HG03571 (cell line): ENCODE measurements at regions not wholly inside any gene's neighbourhood (a gene's known extent, or its start where the extent isn't known, plus 50 kb on each side); places are given as distances from the start of the nearest gene placed in this dataset.

Source experiments
- ATAC-seq: cut with Tn5 transposase; IDR thresholded peaks from one replicate; pipeline ENCODE4 v1.9.1; 2021; ENCODE audit not compliant: unreplicated experiment

DNA sequence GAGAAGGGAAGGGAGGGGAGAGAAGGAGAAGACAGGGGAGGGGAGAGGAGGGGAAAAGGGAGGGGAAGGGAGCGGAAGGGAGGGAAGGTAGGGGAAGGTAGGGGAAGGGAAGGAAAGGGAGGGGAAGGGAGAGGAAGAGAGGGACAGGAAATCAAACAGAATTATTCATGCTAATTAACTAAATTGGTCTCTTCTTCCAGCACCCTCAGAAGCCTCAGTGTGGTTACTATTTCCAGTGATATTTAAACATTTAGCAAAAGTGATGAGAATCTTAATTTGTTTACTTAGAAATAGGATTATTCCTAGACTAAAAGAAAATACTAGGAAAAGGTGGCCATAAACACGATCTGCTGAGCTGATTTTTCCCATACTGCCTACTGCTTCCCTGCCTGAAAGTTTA is 193.1 kb upstream of the CPEB2 start:
- ATAC-seq = no peak

DNA sequence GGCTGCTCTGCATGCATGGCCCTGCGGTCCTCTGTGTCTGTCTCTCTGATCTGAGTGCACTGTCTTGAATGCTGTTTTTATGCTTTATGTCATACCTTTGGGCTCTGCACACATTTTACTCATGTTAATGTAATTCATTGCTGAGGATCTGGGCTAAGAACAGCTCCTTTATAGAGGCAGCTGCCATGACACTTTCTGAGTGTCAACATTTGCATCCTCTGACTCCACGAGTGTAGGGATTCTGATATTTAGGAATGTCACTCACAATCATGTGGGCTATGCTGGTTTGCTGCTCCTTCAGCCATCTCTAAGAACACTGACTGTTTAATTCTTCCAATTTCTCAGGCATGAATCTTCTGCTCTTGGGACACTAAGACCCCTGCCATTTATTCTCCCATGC is 192.2 kb upstream of the CPEB2 start:
- ATAC-seq = no peak

DNA sequence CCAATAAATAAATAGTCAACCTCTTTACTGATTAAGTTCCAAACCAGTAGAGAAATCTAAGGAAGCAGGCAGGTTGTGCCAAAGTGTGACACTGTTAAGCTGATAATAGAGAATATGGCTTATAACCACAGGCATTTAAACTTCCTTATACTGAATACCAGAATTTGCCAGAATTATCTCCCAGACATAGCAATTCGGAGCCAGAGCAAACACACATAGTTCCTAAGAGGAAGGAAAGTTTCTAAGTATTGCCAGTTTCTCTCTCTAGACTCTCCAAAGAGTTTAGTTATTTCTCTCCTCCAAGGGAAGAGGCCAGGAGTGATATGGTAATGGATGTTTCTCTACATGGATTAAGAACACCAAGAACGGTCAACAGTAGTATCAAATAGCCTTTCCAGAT is 191.7 kb upstream of the CPEB2 start:
- ATAC-seq = no peak

DNA sequence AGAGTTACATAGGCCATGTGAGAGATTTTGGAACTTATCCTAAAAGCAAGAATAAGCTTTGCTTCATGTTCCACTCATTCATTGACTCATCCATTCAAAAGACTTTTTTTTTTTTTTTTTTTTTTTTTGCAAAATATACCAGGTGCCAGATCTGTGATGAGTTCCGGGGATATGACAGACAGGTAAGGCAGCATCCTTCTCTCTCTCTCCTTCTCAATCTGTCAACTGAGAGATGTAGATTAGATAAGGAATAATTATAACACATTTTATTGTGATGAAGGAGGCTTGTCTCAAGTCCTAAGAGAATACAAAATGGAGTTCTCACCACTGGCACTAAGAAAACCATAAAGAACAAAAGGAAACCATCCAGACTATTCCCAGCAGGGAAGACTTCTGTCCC is 190.2 kb upstream of the CPEB2 start:
- ATAC-seq = no peak

DNA sequence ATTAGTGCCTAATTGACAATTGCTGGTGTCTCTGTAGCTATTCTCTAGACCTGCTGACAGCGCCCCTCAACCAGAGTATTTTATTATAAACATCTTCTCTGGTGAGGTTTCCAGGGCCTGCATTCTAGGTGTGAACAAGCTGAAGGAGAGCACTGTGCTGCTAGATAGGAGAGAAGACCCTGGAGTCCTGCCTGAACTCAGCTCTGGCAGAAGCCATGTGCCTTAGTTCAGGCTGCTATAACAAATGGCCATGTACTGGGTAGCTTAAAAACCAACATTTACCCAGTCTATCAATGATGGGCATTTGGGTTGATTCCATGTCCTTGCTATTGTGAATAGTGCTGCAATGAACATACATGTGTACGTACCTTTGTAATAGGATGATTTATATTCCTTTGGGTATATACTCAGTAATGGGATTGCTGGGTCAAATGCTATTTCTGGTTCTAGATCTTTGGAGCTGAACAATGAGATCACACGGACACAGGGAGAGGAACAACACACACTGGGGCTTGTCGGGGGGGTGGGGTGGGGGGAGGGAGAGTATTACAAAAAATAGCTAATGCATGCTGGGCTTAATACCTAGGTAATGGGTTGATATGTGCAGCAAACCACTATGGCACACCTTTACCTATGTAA is 185.5 kb upstream of the CPEB2 start:
- ATAC-seq = no peak

DNA sequence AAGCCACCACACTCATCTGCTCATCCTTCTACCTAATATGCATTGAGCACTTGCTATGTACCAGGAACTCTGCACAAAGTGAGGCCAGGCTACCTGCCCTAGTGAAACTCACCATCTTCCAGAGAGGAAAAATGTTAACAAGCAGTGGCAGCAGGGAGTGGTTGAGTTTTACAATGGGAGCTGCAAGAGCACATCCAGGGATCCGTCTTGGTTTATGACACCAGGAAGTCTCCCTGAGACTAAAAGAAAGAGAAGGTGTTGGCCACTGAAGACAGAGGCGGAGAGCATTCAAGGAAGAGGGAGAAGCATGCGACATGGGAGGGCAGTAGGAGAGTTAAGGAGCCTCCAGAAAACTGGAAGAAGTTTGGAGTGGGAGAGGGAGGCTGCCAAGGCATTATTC is 178.1 kb upstream of the CPEB2 start:
- no peak for ATAC-seq

DNA sequence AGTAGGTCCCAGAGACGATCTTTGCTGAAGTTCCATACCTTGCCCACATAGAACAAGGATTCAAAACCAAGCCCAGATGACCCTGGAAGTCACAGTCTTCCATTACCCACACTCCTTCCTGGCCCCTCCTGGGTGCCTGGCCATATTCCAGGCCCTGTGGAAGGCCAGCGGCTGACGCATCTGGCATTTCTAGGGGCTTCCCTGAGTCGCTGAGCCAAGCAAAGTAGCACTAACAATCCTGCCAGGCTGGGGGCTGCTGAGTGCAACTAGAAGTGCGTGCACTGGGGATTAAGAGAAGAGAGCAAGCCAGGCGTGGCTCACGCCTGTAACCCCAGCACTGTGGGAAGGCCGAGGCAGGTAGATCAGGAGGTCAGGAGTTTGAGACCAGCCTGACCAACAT is 175.2 kb upstream of the CPEB2 start:
- no peak for ATAC-seq

DNA sequence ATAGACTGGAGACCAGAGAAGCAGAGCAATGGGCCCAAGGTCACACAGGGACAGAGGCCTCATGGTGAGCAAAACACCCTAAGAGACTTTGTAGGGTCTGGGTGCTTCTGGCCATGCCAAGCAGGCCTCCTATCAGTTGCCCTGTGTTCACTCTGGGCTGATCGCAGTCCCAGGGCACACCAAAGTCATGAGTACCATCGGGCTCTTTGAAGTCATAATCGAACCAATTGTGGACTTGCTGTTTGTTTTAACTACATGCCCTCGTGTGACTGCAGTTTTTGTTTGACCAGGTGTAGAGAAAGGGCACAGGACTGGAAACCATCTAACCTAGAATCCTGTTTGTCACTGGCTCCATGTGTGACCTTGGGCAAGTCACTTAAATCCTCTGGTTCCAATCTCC is 172.5 kb upstream of the CPEB2 start:
- ATAC-seq = no peak

DNA sequence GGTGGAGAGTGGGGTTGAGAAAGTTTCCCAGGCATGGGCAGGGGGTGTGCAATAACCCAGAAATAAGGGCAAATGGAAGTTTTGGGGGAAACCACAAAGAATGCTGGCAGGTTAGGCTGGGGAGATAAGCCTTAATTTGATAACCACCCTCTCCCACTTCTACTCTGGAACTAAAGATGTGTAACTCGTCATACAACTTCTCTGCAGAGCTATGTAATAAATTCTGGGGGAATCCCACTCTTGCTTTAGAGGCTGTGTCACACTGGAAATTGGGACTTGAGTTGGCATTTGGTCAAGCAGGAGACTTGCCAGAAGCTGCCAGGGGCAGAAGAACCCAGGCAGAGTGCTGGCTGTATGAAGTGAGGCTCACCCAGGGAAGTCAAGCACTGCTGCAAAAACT is 170.9 kb upstream of the CPEB2 start:
- no peak for ATAC-seq

DNA sequence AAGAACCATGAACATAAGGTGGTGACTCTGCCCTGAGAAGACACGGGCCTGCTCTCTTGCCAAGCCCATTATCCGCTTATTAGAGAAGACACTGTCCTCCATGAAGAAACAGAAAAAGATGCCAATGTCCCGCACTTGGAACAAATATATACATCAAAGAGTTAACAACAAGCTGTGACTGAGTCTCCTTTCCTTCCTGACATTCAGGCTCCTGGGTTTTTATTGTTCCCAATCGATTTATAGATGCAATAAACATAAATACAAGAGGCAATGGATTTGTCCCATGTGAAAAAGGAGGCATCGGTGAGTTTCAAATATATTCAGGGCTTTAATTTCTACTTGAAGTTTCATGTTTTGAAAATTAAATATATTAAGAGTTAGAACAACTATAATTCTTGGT is 169.2 kb upstream of the CPEB2 start:
- ATAC-seq = no peak

DNA sequence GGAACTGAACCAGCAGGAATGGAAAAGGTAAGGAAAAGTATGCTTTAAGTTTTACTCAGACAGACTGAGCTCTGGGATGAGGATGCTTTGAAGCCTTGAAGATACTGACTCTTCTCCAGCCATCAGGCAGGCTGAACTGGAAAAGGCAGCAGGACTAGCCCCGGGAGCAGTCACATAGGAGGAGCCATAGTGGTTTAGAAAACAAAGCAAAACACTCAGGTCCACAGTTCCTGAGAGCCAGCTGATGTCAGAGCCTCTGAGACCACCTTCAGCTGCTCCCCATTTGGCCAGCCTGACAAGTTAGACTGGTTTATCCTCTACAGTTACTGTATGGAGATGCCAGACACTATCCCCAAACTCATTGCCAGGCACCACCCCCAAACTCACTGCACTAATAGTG is 167.9 kb upstream of the CPEB2 start:
- ATAC-seq = no peak

DNA sequence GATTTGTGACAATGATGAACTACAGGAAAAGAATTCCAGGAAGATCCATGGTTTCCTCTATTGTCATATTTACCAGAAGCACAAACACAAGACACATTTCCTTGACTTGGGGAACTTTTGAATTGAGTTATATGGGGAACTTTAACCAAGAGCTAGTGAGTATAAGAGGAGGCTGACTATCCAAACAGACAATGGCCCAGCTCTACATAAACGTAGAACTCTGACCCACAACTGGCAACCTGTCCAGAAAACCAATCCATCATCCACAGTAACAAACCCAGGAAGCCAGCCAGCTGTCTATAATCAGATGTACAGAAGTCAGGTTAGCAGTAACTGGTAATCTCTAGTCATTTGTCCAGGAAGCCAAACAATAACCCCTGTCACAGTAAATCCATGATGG is 167.0 kb upstream of the CPEB2 start:
- ATAC-seq = no peak

DNA sequence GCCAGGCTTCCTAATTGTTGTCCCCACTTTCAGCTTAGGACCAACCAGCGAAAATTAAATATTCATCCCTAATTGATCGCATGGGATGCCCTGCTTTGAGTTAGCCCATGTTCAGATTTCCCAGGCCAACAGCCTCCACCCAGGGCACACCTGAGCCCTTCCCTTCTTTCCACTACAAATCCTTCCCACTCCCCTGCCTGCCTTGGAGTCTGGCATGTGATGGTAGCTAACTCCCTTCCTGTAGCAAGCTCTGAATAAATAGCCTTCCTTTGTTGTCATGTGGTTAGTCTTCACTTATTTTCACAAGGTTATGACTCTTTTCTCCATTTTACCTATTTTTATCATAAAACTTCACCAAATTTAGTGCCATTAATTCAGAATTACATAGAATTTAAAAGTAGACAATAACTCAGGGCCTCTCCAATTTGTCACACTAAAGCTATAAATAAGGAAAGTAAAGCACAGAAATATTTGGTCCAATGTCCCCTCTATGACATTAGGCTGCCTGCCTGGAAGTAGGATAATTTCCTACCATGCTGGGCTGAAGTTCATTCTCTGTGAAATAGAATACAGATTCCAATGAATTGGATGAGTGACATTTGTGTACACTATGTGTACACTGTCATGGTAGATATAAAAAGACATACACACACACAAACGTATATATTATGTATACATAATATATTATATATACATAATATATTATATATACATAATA is 166.4 kb upstream of the CPEB2 start:
- no peak for ATAC-seq

DNA sequence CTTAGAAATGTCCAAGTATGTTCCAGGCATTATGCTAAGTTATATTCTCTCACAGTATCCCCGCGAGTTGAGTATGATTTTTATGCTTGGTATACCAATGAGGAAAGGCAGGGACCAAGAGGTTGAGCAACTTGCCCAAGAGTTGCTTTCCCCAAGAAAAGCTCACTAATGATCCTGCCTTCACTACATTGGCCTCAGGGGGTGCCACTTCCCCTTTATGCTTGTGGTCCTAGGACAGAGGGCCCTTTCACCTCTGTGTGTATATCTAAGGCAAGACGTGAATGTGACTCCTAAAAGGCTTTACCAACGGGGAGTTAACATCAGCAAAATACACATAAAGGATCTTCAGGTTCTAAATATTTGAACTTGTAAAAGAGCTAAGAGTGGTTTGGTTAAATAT is 164.4 kb upstream of the CPEB2 start:
- no peak for ATAC-seq

DNA sequence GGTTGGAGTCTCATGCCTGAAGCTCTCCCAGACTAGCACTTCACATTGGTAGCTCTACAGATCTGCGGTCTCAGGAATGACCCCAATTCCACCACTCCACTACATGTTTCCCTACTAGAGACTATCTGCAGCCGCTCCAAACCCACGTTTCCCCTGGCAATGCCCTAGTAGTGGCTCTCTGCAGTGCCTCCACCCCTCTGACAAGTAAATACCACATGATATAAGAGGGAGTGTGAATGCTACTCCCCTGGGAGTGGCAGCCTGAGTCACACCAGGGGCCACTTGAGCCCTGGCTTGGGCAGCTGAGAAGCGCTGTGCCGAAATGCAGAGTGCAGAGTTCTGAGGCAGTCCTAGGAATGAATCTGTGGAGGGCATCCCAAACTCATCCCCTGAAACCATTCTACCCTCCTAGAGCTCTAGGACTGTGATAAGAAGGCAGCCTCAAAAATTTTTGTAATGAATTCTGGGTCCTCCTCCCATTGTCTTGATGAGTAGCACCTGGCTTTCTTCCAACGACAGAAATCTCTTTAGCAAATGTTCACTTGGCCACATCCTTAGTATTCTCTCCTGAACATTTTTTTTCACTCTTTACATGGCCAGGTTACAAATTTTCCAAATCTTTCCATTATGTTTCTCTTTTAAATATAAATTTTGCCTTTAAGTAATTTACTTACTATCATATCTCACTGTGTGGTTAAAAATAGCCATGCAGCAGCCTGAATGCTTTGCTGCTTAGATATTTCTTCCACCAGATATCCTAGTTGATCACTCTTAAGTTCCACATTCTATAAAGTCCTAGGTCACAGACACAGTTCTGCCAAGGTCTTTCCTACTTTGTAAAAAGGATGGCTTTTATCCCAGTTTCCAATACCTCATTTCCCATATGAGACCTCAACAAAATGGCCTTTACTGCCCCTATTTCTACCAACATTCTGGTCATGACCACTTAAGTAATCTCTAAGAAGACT is 160.2 kb upstream of the CPEB2 start:
- no peak for ATAC-seq

DNA sequence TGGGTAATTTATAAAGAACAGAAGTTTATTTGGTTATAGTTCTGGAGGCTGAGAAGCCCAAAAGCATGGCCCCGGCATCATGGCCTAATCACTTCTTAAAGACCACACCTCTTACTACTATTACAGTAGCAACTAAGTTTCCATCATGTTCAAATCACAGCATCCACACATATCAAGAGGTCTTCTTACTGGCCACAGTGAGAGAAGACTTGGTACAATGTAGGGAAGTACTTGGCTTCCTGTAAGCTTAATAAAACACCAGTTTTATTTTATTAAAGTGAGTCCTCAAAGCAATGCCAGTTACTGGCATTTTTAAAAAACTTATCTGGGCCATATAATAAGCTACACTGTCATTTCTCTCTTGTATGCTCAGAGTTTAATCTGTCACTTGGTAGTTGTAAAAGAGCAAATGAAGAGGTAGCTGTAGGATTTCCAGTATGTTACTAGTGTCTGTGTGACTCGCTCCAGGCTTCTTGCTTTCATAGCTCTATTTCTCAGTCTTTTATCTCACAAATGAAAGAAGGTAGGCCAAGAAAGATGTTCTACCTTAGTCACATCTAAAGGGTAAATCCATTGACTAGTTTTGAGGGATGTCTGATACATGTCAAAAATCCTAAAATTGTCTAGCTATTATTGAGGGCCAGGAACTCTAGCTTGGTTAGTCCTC is 159.2 kb upstream of the CPEB2 start:
- ATAC-seq = no peak

DNA sequence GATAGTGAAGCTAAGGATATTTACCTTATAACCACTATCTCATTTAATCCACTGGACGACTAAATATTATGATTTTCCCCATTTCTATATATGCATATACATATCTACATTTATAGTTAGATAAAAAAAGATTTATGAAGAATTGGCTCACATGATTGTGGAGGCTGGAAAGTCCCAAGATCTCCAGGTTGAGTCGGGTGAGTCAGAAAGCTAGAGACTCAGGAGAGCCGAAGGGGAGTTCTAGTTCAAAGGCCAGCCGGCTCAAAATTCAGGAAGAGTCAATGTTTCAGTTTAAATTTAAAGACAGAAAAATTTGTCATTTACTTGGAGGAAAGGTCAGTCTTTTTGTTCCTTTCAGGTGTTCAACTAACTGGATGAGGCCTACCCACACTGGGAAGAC is 158.2 kb upstream of the CPEB2 start:
- ATAC-seq = no peak

DNA sequence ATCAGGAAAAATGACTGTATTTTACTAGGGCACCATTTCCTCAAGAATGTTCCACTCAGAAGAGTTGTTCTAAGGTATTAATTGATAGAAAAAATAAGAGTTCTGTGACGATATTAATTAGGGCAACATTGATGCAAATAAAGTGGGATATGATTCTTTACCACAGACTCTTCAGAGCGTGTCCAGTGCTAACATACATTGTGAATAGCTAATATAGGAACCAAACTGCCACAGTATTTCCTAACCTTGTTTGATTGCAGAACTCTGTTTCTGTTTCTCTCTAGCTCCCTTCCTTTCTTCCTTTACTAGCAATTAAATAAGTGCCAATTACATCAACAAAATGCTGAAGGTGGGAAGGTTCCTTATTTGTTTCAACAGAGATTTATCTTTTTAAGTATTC is 154.1 kb upstream of the CPEB2 start:
- ATAC-seq = no peak

DNA sequence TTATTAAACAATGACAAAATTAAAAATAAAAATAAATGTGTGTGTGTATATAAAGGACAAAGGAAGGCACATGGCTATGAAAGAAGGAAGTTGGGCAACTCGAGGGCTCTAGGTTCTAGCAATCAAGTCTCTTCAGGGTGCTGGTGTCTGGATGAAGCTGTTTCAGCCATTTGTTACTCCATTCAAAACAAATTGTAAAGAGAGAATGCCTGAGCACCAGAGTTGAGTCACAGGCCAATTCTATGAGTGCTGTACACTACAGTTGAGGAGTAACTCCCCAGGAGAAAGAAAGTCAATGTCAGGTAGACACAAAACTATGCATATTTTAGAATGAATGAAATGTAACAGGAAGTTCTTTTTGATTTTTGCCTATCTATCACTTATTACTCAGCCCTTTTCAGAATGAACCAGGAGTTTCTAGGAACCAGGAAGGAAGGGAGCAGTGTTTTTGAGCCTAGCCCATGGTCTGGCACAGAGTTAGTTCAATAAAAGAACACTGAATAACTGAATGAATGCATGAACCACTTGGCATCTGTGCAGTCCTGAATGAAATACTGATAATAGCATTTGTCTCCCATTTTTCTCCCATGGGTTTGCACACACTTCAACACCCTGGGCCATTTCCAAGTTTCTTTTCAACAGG is 151.7 kb upstream of the CPEB2 start:
- no peak for ATAC-seq

DNA sequence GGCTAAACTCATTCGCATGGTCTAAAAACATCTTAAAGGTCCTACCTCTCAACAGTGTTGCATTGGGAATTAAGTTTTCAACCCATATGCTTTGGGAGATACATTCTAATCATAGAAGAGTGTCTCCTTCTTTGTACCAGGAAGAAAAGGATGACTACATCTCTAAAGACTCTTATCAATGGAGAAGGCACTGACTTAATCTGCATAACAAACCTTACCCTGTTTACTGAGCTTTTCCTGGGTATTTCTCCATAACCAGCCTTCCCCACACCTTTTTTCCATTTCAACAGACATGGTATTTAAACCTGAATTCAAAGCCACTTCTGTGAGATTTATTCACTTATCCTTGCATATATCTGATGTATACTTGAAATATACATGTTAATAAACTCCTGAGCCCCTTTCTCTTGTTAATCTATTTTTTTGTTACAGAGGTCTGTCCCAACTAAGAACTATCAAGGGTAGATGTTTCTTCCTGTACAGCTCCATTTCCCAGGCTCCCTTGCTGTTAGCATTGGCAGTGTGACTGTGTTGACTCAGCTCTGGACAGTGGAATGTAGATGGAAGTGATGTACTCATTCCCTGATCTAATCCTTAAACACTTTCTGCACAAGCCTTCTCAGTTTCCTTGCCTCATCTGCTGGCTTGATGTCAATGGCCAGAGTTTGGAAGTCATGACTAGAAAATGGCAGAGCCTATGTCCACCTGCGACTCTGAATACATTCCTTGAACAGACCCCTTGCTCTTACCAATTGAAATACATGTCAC is 148.9 kb upstream of the CPEB2 start:
- ATAC-seq = no peak
